ENCODE measurements at regions not wholly inside any gene's neighbourhood (a gene's known extent, or its start where the extent isn't known, plus 50 kb on each side); places are given as distances from the start of the nearest gene placed in this dataset.

- Histone ChIP-seq H3K27me3 (ENCODE audit: control insufficient read depth, insufficient read depth) (no peaks in the 10 kb centered on the region), H3K9me3 (ENCODE audit: control insufficient read depth, low read length) (no peaks in the 10 kb centered on the region), H3K4me1 (ENCODE audit: control insufficient read depth, insufficient read depth, low read length) (no peaks in the 10 kb centered on the region), H3K4me3 (ENCODE audit: low read length) (no peak overlapping the region), H3K27ac (ENCODE audit: low read length) (no peak overlapping the region)
- intact Hi-C loops (cut with DNase I), result no loop called here
- ATAC-seq (no peak), DNase-seq (no peak)
- 71% methylated on average over 10 of the region's 10 CpGs for WGBS
Measured at GRCh38 chr14:97489750-97490149, 692.6 kb downstream of the VRK1 start.

- Histone ChIP-seq H3K27ac (ENCODE audit: low read length) (no peak overlapping the region), H3K4me3 (ENCODE audit: low read length) (no peak overlapping the region), H3K27me3 (ENCODE audit: control insufficient read depth, insufficient read depth) (no peaks in the 10 kb centered on the region), H3K4me1 (ENCODE audit: control insufficient read depth, insufficient read depth, low read length) (no peaks in the 10 kb centered on the region), H3K9me3 (ENCODE audit: control insufficient read depth, low read length) (no peaks in the 10 kb centered on the region)
- no peak for DNase-seq
- intact Hi-C loops (cut with DNase I), result no loop called here
- 66% methylated on average over 10 of the region's 10 CpGs for WGBS
- ATAC-seq, result no peak
Measured at GRCh38 chr14:97490521-97491070, 693.4 kb downstream of the VRK1 start.

GRCh38 chr14:97491697-97492096 lies 694.5 kb downstream of the VRK1 start:
- intact Hi-C loops (cut with DNase I), result no loop called here
- DNase-seq (no peak), ATAC-seq (no peak)
- WGBS, result 72% methylated on average over 5 of the region's 5 CpGs
- Histone ChIP-seq H3K27ac (ENCODE audit: low read length) (no peak overlapping the region), H3K27me3 (ENCODE audit: control insufficient read depth, insufficient read depth) (no peaks in the 10 kb centered on the region), H3K9me3 (ENCODE audit: control insufficient read depth, low read length) (no peaks in the 10 kb centered on the region), H3K4me1 (ENCODE audit: control insufficient read depth, insufficient read depth, low read length) (no peaks in the 10 kb centered on the region), H3K4me3 (ENCODE audit: low read length) (no peak overlapping the region)

- no peak overlapping the region for H3K27ac ChIP-seq (ENCODE audit: low read length)
- no peaks in the 10 kb centered on the region for H3K4me1 ChIP-seq (ENCODE audit: control insufficient read depth, insufficient read depth, low read length)
- H3K9me3 ChIP-seq (ENCODE audit: control insufficient read depth, low read length), result no peaks in the 10 kb centered on the region
- WGBS, result 62% methylated on average over 6 of the region's 6 CpGs
- no peaks in the 10 kb centered on the region for H3K27me3 ChIP-seq (ENCODE audit: control insufficient read depth, insufficient read depth)
- ATAC-seq (no peak), DNase-seq (no peak)
- intact Hi-C loops (cut with DNase I), result no loop called here
- H3K4me3 ChIP-seq (ENCODE audit: low read length), result no peak overlapping the region
Measured at GRCh38 chr14:97499790-97500481, 702.8 kb downstream of the VRK1 start.

- ATAC-seq (no peak), DNase-seq (no peak)
- Histone ChIP-seq H3K9me3 (ENCODE audit: control insufficient read depth, low read length) (no peaks in the 10 kb centered on the region), H3K27ac (ENCODE audit: low read length) (no peak overlapping the region), H3K27me3 (ENCODE audit: control insufficient read depth, insufficient read depth) (no peaks in the 10 kb centered on the region), H3K4me1 (ENCODE audit: control insufficient read depth, insufficient read depth, low read length) (no peaks in the 10 kb centered on the region), H3K4me3 (ENCODE audit: low read length) (no peak overlapping the region)
- 24% methylated on average over 2 of the region's 2 CpGs for WGBS
- intact Hi-C loops (cut with DNase I), result no loop called here
Measured at GRCh38 chr14:97506626-97507025, 709.4 kb downstream of the VRK1 start.

GRCh38 chr14:97513891-97514290 lies 716.7 kb downstream of the VRK1 start:
- no peak for DNase-seq
- H3K27me3 ChIP-seq (ENCODE audit: control insufficient read depth, insufficient read depth), result no peaks in the 10 kb centered on the region
- H3K27ac ChIP-seq (ENCODE audit: low read length), result no peak overlapping the region
- WGBS, result 81% methylated on average over 5 of the region's 5 CpGs
- no peak for ATAC-seq
- intact Hi-C loops (cut with DNase I), result no loop called here
- no peak overlapping the region for H3K4me3 ChIP-seq (ENCODE audit: low read length)
- H3K9me3 ChIP-seq (ENCODE audit: control insufficient read depth, low read length), result peaks cover 1% of the 10 kb centered on the region
- no peaks in the 10 kb centered on the region for H3K4me1 ChIP-seq (ENCODE audit: control insufficient read depth, insufficient read depth, low read length)

- DNase-seq (no peak), ATAC-seq (no peak)
- Histone ChIP-seq H3K4me3 (ENCODE audit: low read length) (no peak overlapping the region), H3K9me3 (ENCODE audit: control insufficient read depth, low read length) (peaks cover 1% of the 10 kb centered on the region), H3K27me3 (ENCODE audit: control insufficient read depth, insufficient read depth) (no peaks in the 10 kb centered on the region), H3K4me1 (ENCODE audit: control insufficient read depth, insufficient read depth, low read length) (no peaks in the 10 kb centered on the region), H3K27ac (ENCODE audit: low read length) (no peak overlapping the region)
- intact Hi-C loops (cut with DNase I), result no loop called here
- WGBS, result 66% methylated on average over 5 of the region's 5 CpGs
Measured at GRCh38 chr14:97517566-97518234, 720.5 kb downstream of the VRK1 start.

GRCh38 chr14:97523936-97524335 lies 726.8 kb downstream of the VRK1 start:
- ATAC-seq, result no peak

GRCh38 chr14:97524589-97525319 lies 727.6 kb downstream of the VRK1 start:
- no peak overlapping the region for H3K27ac ChIP-seq (ENCODE audit: low read length)
- WGBS, result 61% methylated on average over 7 of the region's 7 CpGs
- intact Hi-C loops (cut with DNase I), result no loop called here
- H3K4me3 ChIP-seq (ENCODE audit: low read length), result no peak overlapping the region
- no peak for ATAC-seq
- H3K27me3 ChIP-seq (ENCODE audit: control insufficient read depth, insufficient read depth), result no peaks in the 10 kb centered on the region
- H3K9me3 ChIP-seq (ENCODE audit: control insufficient read depth, low read length), result no peaks in the 10 kb centered on the region
- no peak for DNase-seq
- no peaks in the 10 kb centered on the region for H3K4me1 ChIP-seq (ENCODE audit: control insufficient read depth, insufficient read depth, low read length)

More at GRCh38 chr14:97523936-97524335, 726.8 kb downstream of the VRK1 start:
- DNase-seq, result no peak
- Histone ChIP-seq H3K4me3 (ENCODE audit: low read length) (no peak overlapping the region), H3K27me3 (ENCODE audit: control insufficient read depth, insufficient read depth) (no peaks in the 10 kb centered on the region), H3K9me3 (ENCODE audit: control insufficient read depth, low read length) (no peaks in the 10 kb centered on the region), H3K4me1 (ENCODE audit: control insufficient read depth, insufficient read depth, low read length) (no peaks in the 10 kb centered on the region), H3K27ac (ENCODE audit: low read length) (no peak overlapping the region)
- WGBS, result 30% methylated on average over 3 of the region's 3 CpGs
- intact Hi-C loops (cut with DNase I), result no loop called here

GRCh38 chr14:97527993-97528392 lies 730.8 kb downstream of the VRK1 start:
- Histone ChIP-seq H3K4me1 (ENCODE audit: control insufficient read depth, insufficient read depth, low read length) (no peaks in the 10 kb centered on the region), H3K27ac (ENCODE audit: low read length) (no peak overlapping the region), H3K27me3 (ENCODE audit: control insufficient read depth, insufficient read depth) (no peaks in the 10 kb centered on the region), H3K4me3 (ENCODE audit: low read length) (no peak overlapping the region), H3K9me3 (ENCODE audit: control insufficient read depth, low read length) (no peaks in the 10 kb centered on the region)
- 73% methylated on average over 4 of the region's 4 CpGs for WGBS
- DNase-seq (no peak), ATAC-seq (no peak)
- intact Hi-C loops (cut with DNase I), result no loop called here

- no peak overlapping the region for H3K4me3 ChIP-seq (ENCODE audit: low read length)
- no peak for ATAC-seq
- H3K9me3 ChIP-seq (ENCODE audit: control insufficient read depth, low read length), result no peaks in the 10 kb centered on the region
- H3K27ac ChIP-seq (ENCODE audit: low read length), result no peak overlapping the region
- H3K27me3 ChIP-seq (ENCODE audit: control insufficient read depth, insufficient read depth), result no peaks in the 10 kb centered on the region
- intact Hi-C loops (cut with DNase I), result no loop called here
- H3K4me1 ChIP-seq (ENCODE audit: control insufficient read depth, insufficient read depth, low read length), result no peaks in the 10 kb centered on the region
- WGBS, result 78% methylated on average over 1 of the region's 1 CpG
- DNase-seq, result no peak
Measured at GRCh38 chr14:97532052-97532451, 734.9 kb downstream of the VRK1 start.
